Loucy (cell line): ENCODE measurements at regions not wholly inside any gene's neighbourhood (a gene's known extent, or its start where the extent isn't known, plus 50 kb on each side); places are given as distances from the start of the nearest gene placed in this dataset.

Experiments
- H2AFZ ChIP-seq: fragments of 200-600 bp; sonication (generic); 2 replicates; pipeline ENCODE4 v1.6.0; 2016; ENCODE audit warnings: antibody characterized with exemption, mild to moderate bottlenecking, low read length, moderate library complexity
- H3F3A ChIP-seq: fragments of 200-600 bp; 2 replicates; pipeline ENCODE4 v1.6.0; 2016; ENCODE audit warnings: antibody characterized with exemption, low read depth, mild to moderate bottlenecking
- H3K27me3 ChIP-seq: fragments of 200-600 bp; sonication (generic); 2 replicates; pipeline ENCODE4 v1.6.1; 2014; ENCODE audit warnings: low read length, mild to moderate bottlenecking; ENCODE audit not compliant: insufficient read depth, poor library complexity, severe bottlenecking
- H3K36me3 ChIP-seq: fragments of 200-600 bp; sonication (generic); 2 replicates; pipeline ENCODE4 v1.6.1; 2016; ENCODE audit warnings: low read length; ENCODE audit not compliant: insufficient read depth
- H3K4me1 ChIP-seq: fragments of 200-600 bp; sonication (generic); 2 replicates; pipeline ENCODE4 v1.5.1; 2014; ENCODE audit warnings: low read length, mild to moderate bottlenecking; ENCODE audit not compliant: insufficient read depth, poor library complexity, severe bottlenecking
- H3K4me2 ChIP-seq: fragments of 200-600 bp; sonication (generic); 2 replicates; pipeline ENCODE4 v1.6.0; 2014; ENCODE audit warnings: antibody characterized with exemption, low read length, low read depth, mild to moderate bottlenecking; ENCODE audit not compliant: poor library complexity, severe bottlenecking
- H3K4me3 ChIP-seq: fragments of 200-600 bp; sonication (generic); 2 replicates; pipeline ENCODE4 v1.5.1; 2014; ENCODE audit warnings: low read length, mild to moderate bottlenecking, mixed read lengths; ENCODE audit not compliant: poor library complexity, severe bottlenecking
- H3K79me2 ChIP-seq: fragments of 200-600 bp; sonication (generic); 2 replicates; pipeline ENCODE4 v1.6.1; 2014; ENCODE audit warnings: low read length; ENCODE audit not compliant: insufficient read depth
- H3K9ac ChIP-seq: fragments of 200-600 bp; sonication (generic); 2 replicates; pipeline ENCODE4 v1.6.0; 2014; ENCODE audit warnings: mild to moderate bottlenecking, low read depth, low read length, moderate library complexity; ENCODE audit not compliant: poor library complexity, severe bottlenecking
- H3K9me2 ChIP-seq: fragments of 200-600 bp; sonication (generic); replicated peaks from 2 replicates; pipeline ENCODE4 v1.6.1; 2016; ENCODE audit warnings: low read depth, low read length, mixed read lengths
- H3K9me3 ChIP-seq: fragments of 200-600 bp; sonication (generic); 2 replicates; pipeline ENCODE4 v1.6.1; 2014; ENCODE audit warnings: mild to moderate bottlenecking, antibody characterized with exemption, low read length, low read depth; ENCODE audit not compliant: insufficient read depth
- H4K20me1 ChIP-seq: fragments of 200-600 bp; sonication (generic); 2 replicates; pipeline ENCODE4 v1.6.0; 2014; ENCODE audit warnings: antibody characterized with exemption, low read length, mild to moderate bottlenecking; ENCODE audit not compliant: insufficient read depth, poor library complexity, severe bottlenecking
- EZH2phosphoT487 ChIP-seq: fragments of 200-600 bp; IDR thresholded peaks from 2 replicates; pipeline ENCODE4 v1.6.1; 2018; ENCODE audit warnings: antibody characterized with exemption, mild to moderate bottlenecking, moderate library complexity, borderline replicate concordance
- TF ChIP-seq, protein P1 (sequence below): fragments of 200-600 bp; sonication (generic); conservative IDR thresholded peaks from 2 replicates; pipeline ENCODE4 v1.5.1; 2014; ENCODE audit warnings: mild to moderate bottlenecking, antibody characterized with exemption, low read length

DNA sequence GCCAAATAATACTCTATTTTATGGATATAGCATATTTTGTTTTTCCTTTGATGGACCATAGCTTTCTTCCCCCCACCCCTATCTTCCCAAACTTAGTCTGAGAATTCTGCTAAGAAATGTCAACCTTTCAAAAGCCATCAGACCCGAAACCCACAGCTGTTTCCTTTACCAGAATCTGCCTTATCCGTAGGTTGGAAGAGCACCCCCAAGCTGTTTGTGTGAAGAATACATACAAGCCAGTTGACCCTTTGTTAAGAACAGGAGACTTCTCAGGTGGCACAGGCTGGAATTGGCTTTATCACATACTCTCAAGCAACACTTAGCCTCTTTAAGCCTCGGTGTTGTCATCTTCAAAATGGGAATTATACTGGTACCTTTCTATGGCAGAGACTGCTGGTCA, 135.1 kb downstream of the ACTR3 start:
- H3K4me3 ChIP-seq = no peak overlapping the region
- no peaks in the 10 kb centered on the region for H3K4me1 ChIP-seq
- no peak overlapping the region for H2AFZ ChIP-seq
- H4K20me1 ChIP-seq = no peaks in the 10 kb centered on the region
- no peaks in the 10 kb centered on the region for H3K9me2 ChIP-seq
- no peaks in the 10 kb centered on the region for H3K79me2 ChIP-seq
- TF ChIP-seq, protein P1, sequence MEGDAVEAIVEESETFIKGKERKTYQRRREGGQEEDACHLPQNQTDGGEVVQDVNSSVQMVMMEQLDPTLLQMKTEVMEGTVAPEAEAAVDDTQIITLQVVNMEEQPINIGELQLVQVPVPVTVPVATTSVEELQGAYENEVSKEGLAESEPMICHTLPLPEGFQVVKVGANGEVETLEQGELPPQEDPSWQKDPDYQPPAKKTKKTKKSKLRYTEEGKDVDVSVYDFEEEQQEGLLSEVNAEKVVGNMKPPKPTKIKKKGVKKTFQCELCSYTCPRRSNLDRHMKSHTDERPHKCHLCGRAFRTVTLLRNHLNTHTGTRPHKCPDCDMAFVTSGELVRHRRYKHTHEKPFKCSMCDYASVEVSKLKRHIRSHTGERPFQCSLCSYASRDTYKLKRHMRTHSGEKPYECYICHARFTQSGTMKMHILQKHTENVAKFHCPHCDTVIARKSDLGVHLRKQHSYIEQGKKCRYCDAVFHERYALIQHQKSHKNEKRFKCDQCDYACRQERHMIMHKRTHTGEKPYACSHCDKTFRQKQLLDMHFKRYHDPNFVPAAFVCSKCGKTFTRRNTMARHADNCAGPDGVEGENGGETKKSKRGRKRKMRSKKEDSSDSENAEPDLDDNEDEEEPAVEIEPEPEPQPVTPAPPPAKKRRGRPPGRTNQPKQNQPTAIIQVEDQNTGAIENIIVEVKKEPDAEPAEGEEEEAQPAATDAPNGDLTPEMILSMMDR = no peak
- no peak for TF ChIP-seq EZH2phosphoT487
- no peaks in the 10 kb centered on the region for H3F3A ChIP-seq
- H3K27me3 ChIP-seq = no peaks in the 10 kb centered on the region
- no peaks in the 10 kb centered on the region for H3K36me3 ChIP-seq
- H3K4me2 ChIP-seq = no peak overlapping the region
- no peaks in the 10 kb centered on the region for H3K9me3 ChIP-seq
- H3K9ac ChIP-seq = no peak overlapping the region

DNA sequence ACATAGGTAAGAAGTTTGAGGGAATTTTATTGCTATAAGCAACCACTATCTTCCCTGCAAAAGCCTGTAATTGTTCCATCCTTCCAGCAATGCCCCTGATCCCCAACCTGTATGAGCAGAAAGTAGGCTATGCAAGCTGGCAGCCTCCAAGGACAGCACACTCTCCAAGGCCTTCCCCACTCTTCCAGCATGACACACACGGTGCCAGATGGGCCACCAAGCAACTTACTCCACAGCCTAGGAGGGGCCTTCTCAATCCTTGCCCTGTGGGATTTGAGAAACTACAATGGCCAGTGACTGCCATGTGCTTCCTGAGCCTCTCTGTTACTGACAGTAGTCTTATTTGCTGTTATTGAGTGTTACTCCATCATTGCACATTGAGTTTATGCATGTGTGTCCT, 137.5 kb downstream of the ACTR3 start:
- H3K9me3 ChIP-seq = no peaks in the 10 kb centered on the region
- H3K4me1 ChIP-seq = no peaks in the 10 kb centered on the region
- no peaks in the 10 kb centered on the region for H3K9me2 ChIP-seq
- H4K20me1 ChIP-seq = no peaks in the 10 kb centered on the region
- TF ChIP-seq EZH2phosphoT487 = no peak
- TF ChIP-seq, protein P1 = no peak
- H3K79me2 ChIP-seq = no peaks in the 10 kb centered on the region
- no peaks in the 10 kb centered on the region for H3F3A ChIP-seq
- no peak overlapping the region for H3K4me3 ChIP-seq
- no peak overlapping the region for H3K9ac ChIP-seq
- H2AFZ ChIP-seq = no peak overlapping the region
- no peaks in the 10 kb centered on the region for H3K36me3 ChIP-seq
- no peaks in the 10 kb centered on the region for H3K27me3 ChIP-seq
- no peak overlapping the region for H3K4me2 ChIP-seq

DNA sequence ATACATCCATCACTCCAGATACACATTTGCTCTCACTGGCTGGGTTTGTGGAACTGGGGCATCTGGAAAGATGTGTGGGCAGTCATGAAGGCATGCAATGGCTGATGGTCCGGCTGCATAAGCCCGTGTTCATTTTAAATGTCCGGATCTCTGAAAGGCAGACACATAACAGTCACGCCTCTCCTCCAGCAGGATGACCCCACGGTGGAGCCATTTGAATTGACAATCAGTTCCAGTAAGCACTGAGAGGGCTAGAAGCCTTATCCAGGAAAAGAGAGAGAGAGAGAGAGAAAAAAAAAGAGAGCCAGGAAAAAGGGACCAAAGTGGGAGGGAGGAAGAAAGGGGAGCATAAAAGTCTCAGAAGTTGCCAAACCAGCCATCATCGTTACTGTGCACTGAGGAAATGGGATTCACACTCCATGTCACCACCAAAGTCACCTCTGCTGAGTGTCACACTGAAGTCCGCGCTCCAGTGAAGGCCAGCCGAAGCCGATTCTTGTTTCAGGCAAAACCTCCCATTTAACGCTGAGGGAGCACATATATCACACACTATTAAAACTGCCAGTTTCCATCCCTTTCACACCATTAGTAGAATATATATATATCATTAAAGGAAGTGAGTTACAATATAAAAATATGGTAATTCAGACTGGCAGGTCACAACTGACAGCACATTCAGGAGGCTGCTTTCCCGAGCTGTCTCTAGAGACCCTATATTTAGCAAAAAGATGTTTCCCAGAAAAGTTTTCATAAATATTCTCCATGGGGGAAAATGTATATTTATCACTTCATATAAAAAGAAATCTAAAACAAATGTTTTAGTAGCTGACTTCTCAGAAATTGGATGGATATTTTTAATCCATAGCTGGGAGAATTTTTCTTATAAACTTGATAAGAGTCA, 142.0 kb downstream of the ACTR3 start:
- Histone ChIP-seq H3K9ac (no peak overlapping the region), H3K79me2 (no peaks in the 10 kb centered on the region), H3K27me3 (no peaks in the 10 kb centered on the region), H4K20me1 (no peaks in the 10 kb centered on the region), H3K36me3 (no peaks in the 10 kb centered on the region), H3K9me3 (no peaks in the 10 kb centered on the region), H3K9me2 (no peaks in the 10 kb centered on the region), H2AFZ (no peak overlapping the region), H3F3A (no peaks in the 10 kb centered on the region), H3K4me2 (no peak overlapping the region), H3K4me3 (no peak overlapping the region), H3K4me1 (no peaks in the 10 kb centered on the region)
- no peak for TF ChIP-seq EZH2phosphoT487
- TF ChIP-seq, protein P1 = no peak
